ES-I3 (cell line): ENCODE measurements at regions not wholly inside any gene's neighbourhood (a gene's known extent, or its start where the extent isn't known, plus 50 kb on each side); places are given as distances from the start of the nearest gene placed in this dataset.
"Not testable (repeated sequence)": the region's sequence is repeated elsewhere in the genome, so short reads cannot be mapped to it uniquely, and the experiment has no call there.

Source experiments
- H3K36me3 ChIP-seq: 2 replicates; pipeline ENCODE4 v1.6.1; 2013; ENCODE audit warnings: mild to moderate bottlenecking, low read length, control low read depth, moderate library complexity; ENCODE audit not compliant: insufficient read depth
- H3K4me1 ChIP-seq: 2 replicates; pipeline ENCODE4 v1.6.1; 2013; ENCODE audit warnings: mild to moderate bottlenecking, control low read depth, low read length; ENCODE audit not compliant: insufficient read depth
- H3K9ac ChIP-seq: 2 replicates; pipeline ENCODE4 v1.6.1; 2013; ENCODE audit warnings: low read depth, mild to moderate bottlenecking, low read length, moderate library complexity
- H3K9me3 ChIP-seq: 2 replicates; pipeline ENCODE4 v1.6.1; 2013; ENCODE audit warnings: mild to moderate bottlenecking, low read length, moderate library complexity; ENCODE audit not compliant: control insufficient read depth, insufficient read depth

GRCh38 chr5:125451622-125452021 is 705.2 kb upstream of the ZNF608 start:
- Histone ChIP-seq H3K9me3 (no peaks in the 10 kb centered on the region), H3K4me1 (no peaks in the 10 kb centered on the region), H3K9ac (no peak overlapping the region), H3K36me3 (no peaks in the 10 kb centered on the region)

GRCh38 chr5:125452991-125453390 is 706.6 kb upstream of the ZNF608 start:
- H3K36me3 ChIP-seq, result no peaks in the 10 kb centered on the region
- H3K4me1 ChIP-seq, result no peaks in the 10 kb centered on the region
- H3K9me3 ChIP-seq, result no peaks in the 10 kb centered on the region; the same call in 1 of the 2 replicates
- H3K9ac ChIP-seq, result no peak overlapping the region

- Histone ChIP-seq H3K9ac (no peak overlapping the region), H3K4me1 (no peaks in the 10 kb centered on the region), H3K36me3 (no peaks in the 10 kb centered on the region), H3K9me3 (no peaks in the 10 kb centered on the region; the same call in 1 of the 2 replicates)
Measured at GRCh38 chr5:125455041-125455440, 708.6 kb upstream of the ZNF608 start.

GRCh38 chr5:125456005-125456404 is 709.6 kb upstream of the ZNF608 start:
- H3K4me1 ChIP-seq, H3K9ac ChIP-seq, H3K9me3 ChIP-seq, H3K36me3 ChIP-seq: not testable (repeated sequence)

- no peak overlapping the region for H3K9ac ChIP-seq
- no peaks in the 10 kb centered on the region for H3K4me1 ChIP-seq
- no peaks in the 10 kb centered on the region; the same call in 1 of the 2 replicates for H3K9me3 ChIP-seq
- H3K36me3 ChIP-seq, result no peaks in the 10 kb centered on the region
Measured at GRCh38 chr5:125457617-125458016, 711.2 kb upstream of the ZNF608 start.

GRCh38 chr5:125458949-125459348 is 712.5 kb upstream of the ZNF608 start:
- not testable (repeated sequence) for H3K9ac ChIP-seq, H3K36me3 ChIP-seq, H3K4me1 ChIP-seq, H3K9me3 ChIP-seq

GRCh38 chr5:125461641-125462072 is 715.2 kb upstream of the ZNF608 start:
- Histone ChIP-seq H3K9ac (no peak overlapping the region), H3K4me1 (no peaks in the 10 kb centered on the region), H3K9me3 (no peaks in the 10 kb centered on the region; the same call in 1 of the 2 replicates), H3K36me3 (no peaks in the 10 kb centered on the region)

- no peaks in the 10 kb centered on the region for H3K9me3 ChIP-seq
- H3K9ac ChIP-seq, result no peak overlapping the region
- H3K4me1 ChIP-seq, result peaks cover 7% of the 10 kb centered on the region; the same call in 1 of the 2 replicates
Measured at GRCh38 chr5:125463466-125464092, 717.1 kb upstream of the ZNF608 start.

GRCh38 chr5:125464847-125465432 is 718.5 kb upstream of the ZNF608 start:
- H3K4me1 ChIP-seq, result peaks cover 7% of the 10 kb centered on the region; the same call in 1 of the 2 replicates
- H3K36me3 ChIP-seq, result no peaks in the 10 kb centered on the region
- no peaks in the 10 kb centered on the region for H3K9me3 ChIP-seq
- H3K9ac ChIP-seq, result no peak overlapping the region

More at GRCh38 chr5:125463466-125464092, 717.1 kb upstream of the ZNF608 start:
- H3K36me3 ChIP-seq, result no peaks in the 10 kb centered on the region

GRCh38 chr5:125465703-125466102 is 719.3 kb upstream of the ZNF608 start:
- H3K9ac ChIP-seq, result no peak overlapping the region
- no peaks in the 10 kb centered on the region for H3K9me3 ChIP-seq
- no peaks in the 10 kb centered on the region for H3K36me3 ChIP-seq
- peaks cover 7% of the 10 kb centered on the region; the same call in 1 of the 2 replicates for H3K4me1 ChIP-seq

GRCh38 chr5:125467222-125467621 is 720.8 kb upstream of the ZNF608 start:
- no peaks in the 10 kb centered on the region for H3K9me3 ChIP-seq
- H3K36me3 ChIP-seq, result no peaks in the 10 kb centered on the region
- H3K9ac ChIP-seq, result no peak overlapping the region
- H3K4me1 ChIP-seq, result peaks cover 7% of the 10 kb centered on the region; the same call in 1 of the 2 replicates

GRCh38 chr5:125470280-125470902 is 724.0 kb upstream of the ZNF608 start:
- Histone ChIP-seq H3K4me1 (peaks cover 7% of the 10 kb centered on the region; the same call in 1 of the 2 replicates), H3K9ac (no peak overlapping the region), H3K9me3 (no peaks in the 10 kb centered on the region), H3K36me3 (no peaks in the 10 kb centered on the region)

- Histone ChIP-seq H3K9ac (no peak overlapping the region), H3K36me3 (no peaks in the 10 kb centered on the region), H3K9me3 (no peaks in the 10 kb centered on the region), H3K4me1 (no peaks in the 10 kb centered on the region)
Measured at GRCh38 chr5:125476901-125477585, 730.6 kb upstream of the ZNF608 start.

GRCh38 chr5:125477586-125477975 is 731.1 kb upstream of the ZNF608 start:
- no peaks in the 10 kb centered on the region for H3K36me3 ChIP-seq
- no peak overlapping the region for H3K9ac ChIP-seq
- no peaks in the 10 kb centered on the region for H3K9me3 ChIP-seq
- no peaks in the 10 kb centered on the region for H3K4me1 ChIP-seq
